ENCODE measurements at regions not wholly inside any gene's neighbourhood (a gene's known extent, or its start where the extent isn't known, plus 50 kb on each side); places are given as distances from the start of the nearest gene placed in this dataset.

GRCh38 chr11:95385577-95385976, 154.6 kb upstream of the SESN3 start:
- H3K4me3 ChIP-seq (ENCODE audit: low read length in 2 of 2): no peak overlapping the region
- no peak overlapping the region for H3K9ac ChIP-seq (ENCODE audit: low read depth in 1 of 2, low read length in 2 of 2)
- H3K9me3 ChIP-seq (ENCODE audit: control insufficient read depth in 2 of 2, low read length in 2 of 2): no peaks in the 10 kb centered on the region
- no peaks in the 10 kb centered on the region for H3K4me1 ChIP-seq (ENCODE audit: control insufficient read depth in 2 of 2, insufficient read depth in 2 of 2, low read length in 2 of 2)
- no peaks in the 10 kb centered on the region for H3K36me3 ChIP-seq (ENCODE audit: control insufficient read depth in 2 of 2, insufficient read depth in 2 of 2, low read length in 2 of 2)
- no peak overlapping the region for H3K27ac ChIP-seq (ENCODE audit: low read depth in 2 of 2, low read length in 2 of 2)
- H3K27me3 ChIP-seq (ENCODE audit: control insufficient read depth in 2 of 2, insufficient read depth in 2 of 2, low read length in 2 of 2): no peaks in the 10 kb centered on the region

GRCh38 chr11:95379479-95379878, 148.5 kb upstream of the SESN3 start:
- Histone ChIP-seq H3K9me3 (ENCODE audit: control insufficient read depth in 2 of 2, low read length in 2 of 2) (no peaks in the 10 kb centered on the region), H3K4me1 (ENCODE audit: control insufficient read depth in 2 of 2, insufficient read depth in 2 of 2, low read length in 2 of 2) (no peaks in the 10 kb centered on the region), H3K4me3 (ENCODE audit: low read length in 2 of 2) (no peak overlapping the region), H3K27me3 (ENCODE audit: control insufficient read depth in 2 of 2, insufficient read depth in 2 of 2, low read length in 2 of 2) (no peaks in the 10 kb centered on the region), H3K9ac (ENCODE audit: low read depth in 1 of 2, low read length in 2 of 2) (no peak overlapping the region), H3K36me3 (ENCODE audit: control insufficient read depth in 2 of 2, insufficient read depth in 2 of 2, low read length in 2 of 2) (no peaks in the 10 kb centered on the region), H3K27ac (ENCODE audit: low read depth in 2 of 2, low read length in 2 of 2) (no peak overlapping the region)

- Histone ChIP-seq H3K27me3 (ENCODE audit: control insufficient read depth in 2 of 2, insufficient read depth in 2 of 2, low read length in 2 of 2) (no peaks in the 10 kb centered on the region), H3K36me3 (ENCODE audit: control insufficient read depth in 2 of 2, insufficient read depth in 2 of 2, low read length in 2 of 2) (no peaks in the 10 kb centered on the region), H3K4me1 (ENCODE audit: control insufficient read depth in 2 of 2, insufficient read depth in 2 of 2, low read length in 2 of 2) (no peaks in the 10 kb centered on the region), H3K27ac (ENCODE audit: low read depth in 2 of 2, low read length in 2 of 2) (no peak overlapping the region), H3K9ac (ENCODE audit: low read depth in 1 of 2, low read length in 2 of 2) (no peak overlapping the region), H3K4me3 (ENCODE audit: low read length in 2 of 2) (no peak overlapping the region), H3K9me3 (ENCODE audit: control insufficient read depth in 2 of 2, low read length in 2 of 2) (no peaks in the 10 kb centered on the region)
Measured at GRCh38 chr11:95378789-95379188, 147.8 kb upstream of the SESN3 start.

- Histone ChIP-seq H3K9ac (ENCODE audit: low read depth in 1 of 2, low read length in 2 of 2) (no peak overlapping the region), H3K9me3 (ENCODE audit: control insufficient read depth in 2 of 2, low read length in 2 of 2) (no peaks in the 10 kb centered on the region), H3K27me3 (ENCODE audit: control insufficient read depth in 2 of 2, insufficient read depth in 2 of 2, low read length in 2 of 2) (no peaks in the 10 kb centered on the region), H3K27ac (ENCODE audit: low read depth in 2 of 2, low read length in 2 of 2) (no peak overlapping the region), H3K4me1 (ENCODE audit: control insufficient read depth in 2 of 2, insufficient read depth in 2 of 2, low read length in 2 of 2) (no peaks in the 10 kb centered on the region), H3K4me3 (ENCODE audit: low read length in 2 of 2) (no peak overlapping the region), H3K36me3 (ENCODE audit: control insufficient read depth in 2 of 2, insufficient read depth in 2 of 2, low read length in 2 of 2) (no peaks in the 10 kb centered on the region)
Measured at GRCh38 chr11:95378111-95378510, 147.1 kb upstream of the SESN3 start.

GRCh38 chr11:95375886-95376285, 144.9 kb upstream of the SESN3 start:
- Histone ChIP-seq H3K27me3 (ENCODE audit: control insufficient read depth in 2 of 2, insufficient read depth in 2 of 2, low read length in 2 of 2) (no peaks in the 10 kb centered on the region), H3K9ac (ENCODE audit: low read depth in 1 of 2, low read length in 2 of 2) (no peak overlapping the region), H3K4me1 (ENCODE audit: control insufficient read depth in 2 of 2, insufficient read depth in 2 of 2, low read length in 2 of 2) (no peaks in the 10 kb centered on the region), H3K9me3 (ENCODE audit: control insufficient read depth in 2 of 2, low read length in 2 of 2) (no peaks in the 10 kb centered on the region), H3K36me3 (ENCODE audit: control insufficient read depth in 2 of 2, insufficient read depth in 2 of 2, low read length in 2 of 2) (no peaks in the 10 kb centered on the region), H3K27ac (ENCODE audit: low read depth in 2 of 2, low read length in 2 of 2) (no peak overlapping the region), H3K4me3 (ENCODE audit: low read length in 2 of 2) (no peak overlapping the region)

- Histone ChIP-seq H3K27me3 (ENCODE audit: control insufficient read depth in 2 of 2, insufficient read depth in 2 of 2, low read length in 2 of 2) (no peaks in the 10 kb centered on the region), H3K4me1 (ENCODE audit: control insufficient read depth in 2 of 2, insufficient read depth in 2 of 2, low read length in 2 of 2) (no peaks in the 10 kb centered on the region), H3K27ac (ENCODE audit: low read depth in 2 of 2, low read length in 2 of 2) (no peak overlapping the region), H3K9ac (ENCODE audit: low read depth in 1 of 2, low read length in 2 of 2) (no peak overlapping the region), H3K9me3 (ENCODE audit: control insufficient read depth in 2 of 2, low read length in 2 of 2) (no peaks in the 10 kb centered on the region), H3K4me3 (ENCODE audit: low read length in 2 of 2) (no peak overlapping the region), H3K36me3 (ENCODE audit: control insufficient read depth in 2 of 2, insufficient read depth in 2 of 2, low read length in 2 of 2) (no peaks in the 10 kb centered on the region)
Measured at GRCh38 chr11:95375451-95375850, 144.4 kb upstream of the SESN3 start.

GRCh38 chr11:95374105-95374504, 143.1 kb upstream of the SESN3 start:
- Histone ChIP-seq H3K4me3 (ENCODE audit: low read length in 2 of 2) (no peak overlapping the region), H3K36me3 (ENCODE audit: control insufficient read depth in 2 of 2, insufficient read depth in 2 of 2, low read length in 2 of 2) (no peaks in the 10 kb centered on the region), H3K27me3 (ENCODE audit: control insufficient read depth in 2 of 2, insufficient read depth in 2 of 2, low read length in 2 of 2) (no peaks in the 10 kb centered on the region), H3K9me3 (ENCODE audit: control insufficient read depth in 2 of 2, low read length in 2 of 2) (no peaks in the 10 kb centered on the region), H3K4me1 (ENCODE audit: control insufficient read depth in 2 of 2, insufficient read depth in 2 of 2, low read length in 2 of 2) (no peaks in the 10 kb centered on the region), H3K9ac (ENCODE audit: low read depth in 1 of 2, low read length in 2 of 2) (no peak overlapping the region), H3K27ac (ENCODE audit: low read depth in 2 of 2, low read length in 2 of 2) (no peak overlapping the region)

- Histone ChIP-seq H3K36me3 (ENCODE audit: control insufficient read depth in 2 of 2, insufficient read depth in 2 of 2, low read length in 2 of 2) (no peaks in the 10 kb centered on the region), H3K27ac (ENCODE audit: low read depth in 2 of 2, low read length in 2 of 2) (no peak overlapping the region), H3K9me3 (ENCODE audit: control insufficient read depth in 2 of 2, low read length in 2 of 2) (no peaks in the 10 kb centered on the region), H3K4me3 (ENCODE audit: low read length in 2 of 2) (no peak overlapping the region), H3K4me1 (ENCODE audit: control insufficient read depth in 2 of 2, insufficient read depth in 2 of 2, low read length in 2 of 2) (no peaks in the 10 kb centered on the region), H3K9ac (ENCODE audit: low read depth in 1 of 2, low read length in 2 of 2) (no peak overlapping the region), H3K27me3 (ENCODE audit: control insufficient read depth in 2 of 2, insufficient read depth in 2 of 2, low read length in 2 of 2) (no peaks in the 10 kb centered on the region)
Measured at GRCh38 chr11:95373241-95373640, 142.2 kb upstream of the SESN3 start.

- Histone ChIP-seq H3K27me3 (ENCODE audit: control insufficient read depth in 2 of 2, insufficient read depth in 2 of 2, low read length in 2 of 2) (no peaks in the 10 kb centered on the region), H3K27ac (ENCODE audit: low read depth in 2 of 2, low read length in 2 of 2) (no peak overlapping the region), H3K9ac (ENCODE audit: low read depth in 1 of 2, low read length in 2 of 2) (no peak overlapping the region), H3K4me3 (ENCODE audit: low read length in 2 of 2) (no peak overlapping the region), H3K9me3 (ENCODE audit: control insufficient read depth in 2 of 2, low read length in 2 of 2) (no peaks in the 10 kb centered on the region), H3K36me3 (ENCODE audit: control insufficient read depth in 2 of 2, insufficient read depth in 2 of 2, low read length in 2 of 2) (no peaks in the 10 kb centered on the region), H3K4me1 (ENCODE audit: control insufficient read depth in 2 of 2, insufficient read depth in 2 of 2, low read length in 2 of 2) (no peaks in the 10 kb centered on the region)
Measured at GRCh38 chr11:95372097-95372656, 141.2 kb upstream of the SESN3 start.

GRCh38 chr11:95371153-95371552, 140.2 kb upstream of the SESN3 start:
- Histone ChIP-seq H3K27me3 (ENCODE audit: control insufficient read depth in 2 of 2, insufficient read depth in 2 of 2, low read length in 2 of 2) (no peaks in the 10 kb centered on the region), H3K9me3 (ENCODE audit: control insufficient read depth in 2 of 2, low read length in 2 of 2) (no peaks in the 10 kb centered on the region), H3K36me3 (ENCODE audit: control insufficient read depth in 2 of 2, insufficient read depth in 2 of 2, low read length in 2 of 2) (no peaks in the 10 kb centered on the region), H3K27ac (ENCODE audit: low read depth in 2 of 2, low read length in 2 of 2) (no peak overlapping the region), H3K9ac (ENCODE audit: low read depth in 1 of 2, low read length in 2 of 2) (no peak overlapping the region), H3K4me1 (ENCODE audit: control insufficient read depth in 2 of 2, insufficient read depth in 2 of 2, low read length in 2 of 2) (no peaks in the 10 kb centered on the region), H3K4me3 (ENCODE audit: low read length in 2 of 2) (no peak overlapping the region)

GRCh38 chr11:95367726-95368125, 136.7 kb upstream of the SESN3 start:
- Histone ChIP-seq H3K36me3 (ENCODE audit: control insufficient read depth in 2 of 2, insufficient read depth in 2 of 2, low read length in 2 of 2) (no peaks in the 10 kb centered on the region), H3K4me1 (ENCODE audit: control insufficient read depth in 2 of 2, insufficient read depth in 2 of 2, low read length in 2 of 2) (no peaks in the 10 kb centered on the region), H3K4me3 (ENCODE audit: low read length in 2 of 2) (no peak overlapping the region), H3K27me3 (ENCODE audit: control insufficient read depth in 2 of 2, insufficient read depth in 2 of 2, low read length in 2 of 2) (no peaks in the 10 kb centered on the region), H3K9me3 (ENCODE audit: control insufficient read depth in 2 of 2, low read length in 2 of 2) (no peaks in the 10 kb centered on the region), H3K27ac (ENCODE audit: low read depth in 2 of 2, low read length in 2 of 2) (no peak overlapping the region), H3K9ac (ENCODE audit: low read depth in 1 of 2, low read length in 2 of 2) (no peak overlapping the region)
